Frontal cortex (tissue), 3 donors: ENCODE measurements at regions not wholly inside any gene's neighbourhood (a gene's known extent, or its start where the extent isn't known, plus 50 kb on each side); places are given as distances from the start of the nearest gene placed in this dataset.

ENCODE experiments used
- DNase-seq, 2 donors: peaks; one replicate each; pipeline ENCODE4 v3.0.0; 2012; ENCODE audit warnings: low spot score in 2 of 2
- FAIRE-seq: peaks from 2 replicates; lab custom pipeline; 2012; peaks lifted over from hg19 to GRCh38; lab: Jason Lieb, UNC
- donor health status: control.
- donor health status: control.
- donor health status: control.

- no peak for FAIRE-seq
Measured at GRCh38 chr17:77372444-77373298, 231.9 kb downstream of the SEC14L1 start.

GRCh38 chr17:77373299-77374169, 232.8 kb downstream of the SEC14L1 start:
- FAIRE-seq = no peak
- no peak for DNase-seq

More at GRCh38 chr17:77372444-77373298, 231.9 kb downstream of the SEC14L1 start:
- DNase-seq = peak; percentile 77 to 83

GRCh38 chr17:77374170-77374936, 233.6 kb downstream of the SEC14L1 start:
- no peak for FAIRE-seq
- DNase-seq = peak; percentile 71 to 85

- DNase-seq (no peak), FAIRE-seq (no peak)
Measured at GRCh38 chr17:77375108-77375916, 234.5 kb downstream of the SEC14L1 start.

GRCh38 chr17:77375917-77376651, 235.3 kb downstream of the SEC14L1 start:
- DNase-seq = no peak
- FAIRE-seq = no peak

- FAIRE-seq (no peak), DNase-seq (no peak)
Measured at GRCh38 chr17:77376795-77377709, 236.3 kb downstream of the SEC14L1 start.

- no peak for DNase-seq
- no peak for FAIRE-seq
Measured at GRCh38 chr17:77377710-77378235, 237.0 kb downstream of the SEC14L1 start.

- DNase-seq (no peak), FAIRE-seq (no peak)
Measured at GRCh38 chr17:77378318-77379064, 237.7 kb downstream of the SEC14L1 start.

GRCh38 chr17:77379065-77379428, 238.3 kb downstream of the SEC14L1 start:
- DNase-seq (no peak), FAIRE-seq (no peak)

- FAIRE-seq (no peak), DNase-seq (no peak)
Measured at GRCh38 chr17:77379832-77380231, 239.1 kb downstream of the SEC14L1 start.

- FAIRE-seq (no peak), DNase-seq (no peak)
Measured at GRCh38 chr17:77380395-77381184, 239.8 kb downstream of the SEC14L1 start.

- no peak for FAIRE-seq
- no peak for DNase-seq
Measured at GRCh38 chr17:77381185-77381700, 240.5 kb downstream of the SEC14L1 start.

GRCh38 chr17:77381731-77382130, 241.0 kb downstream of the SEC14L1 start:
- no peak for FAIRE-seq
- no peak for DNase-seq

GRCh38 chr17:77382356-77382911, 241.7 kb downstream of the SEC14L1 start:
- no peak for DNase-seq
- FAIRE-seq = no peak

GRCh38 chr17:77382966-77383612, 242.3 kb downstream of the SEC14L1 start:
- FAIRE-seq (no peak), DNase-seq (no peak)
